SK-N-SH (cell line): ENCODE measurements at regions not wholly inside any gene's neighbourhood (a gene's known extent, or its start where the extent isn't known, plus 50 kb on each side); places are given as distances from the start of the nearest gene placed in this dataset.

Source experiments
- CTCF ChIA-PET: fragments of 300-600, 350-600 bp; formaldehyde crosslinking; extraction: SDS; loops from one replicate; lab custom pipeline; 2021; lab: Yijun Ruan, JAX
- POLR2A ChIA-PET: fragments of 350-600 bp; sonication (Branson Sonifier 250); formaldehyde crosslinking; extraction: SDS; loops from one replicate; lab custom pipeline; 2020; ENCODE audit warnings: antibody characterized with exemption, inconsistent platforms; lab: Yijun Ruan, JAX
- DNase-seq: peaks from one replicate; pipeline ENCODE4 v3.0.0; 2012
- H2AFZ ChIP-seq: fragments of 200-600 bp; sonication (generic); 2 replicates; pipeline ENCODE4 v1.8.1; 2016; ENCODE audit warnings: antibody characterized with exemption, mild to moderate bottlenecking, low read depth
- H3F3A ChIP-seq: fragments of 200-600 bp; sonication (generic); replicated peaks from 2 replicates; pipeline ENCODE3; 2016; ENCODE audit warnings: antibody characterized with exemption, mild to moderate bottlenecking; ENCODE audit not compliant: insufficient read depth
- H3K27ac ChIP-seq, 2 experiments: fragments of 200-500 bp in 1 of 2; fragments of 200-600 bp in 1 of 2; sonication (Bioruptor generic) in 1 of 2; sonication (generic), shearing (Covaris generic) in 1 of 2; 2 replicates each; pipeline versions ENCODE4 v1.5.1 to v1.6.1; 2014 to 2016; ENCODE audit warnings: low read depth in 2 of 2, inconsistent platforms in 1 of 2, low read length in 1 of 2, mild to moderate bottlenecking in 1 of 2, mixed read lengths in 1 of 2
- H3K27me3 ChIP-seq: fragments of 200-600 bp; sonication (generic), shearing (Covaris generic); 2 replicates; pipeline ENCODE4 v1.6.1; 2016; ENCODE audit warnings: mixed run types; ENCODE audit not compliant: insufficient read depth
- H3K36me3 ChIP-seq, 2 experiments: fragments of 200-500 bp in 1 of 2; fragments of 200-600 bp in 1 of 2; sonication (Bioruptor generic) in 1 of 2; sonication (generic) in 1 of 2; replicated peaks in 1 of 2; 2 replicates each; pipeline versions ENCODE3 to v1.5.1; 2014 to 2016; ENCODE audit warnings: low read length in 1 of 2, mild to moderate bottlenecking in 1 of 2; ENCODE audit not compliant: insufficient read depth in 2 of 2, control insufficient read depth in 1 of 2
- H3K4me1 ChIP-seq, 2 experiments: fragments of 200-500 bp in 1 of 2; fragments of 200-600 bp in 1 of 2; sonication (Bioruptor generic) in 1 of 2; sonication (generic), shearing (Covaris generic) in 1 of 2; 2 replicates each; pipeline versions ENCODE4 v1.5.1 to v1.6.1; 2014 to 2016; ENCODE audit warnings: low read depth in 1 of 2, low read length in 1 of 2, mixed run types in 1 of 2; ENCODE audit not compliant: insufficient read depth in 2 of 2, control insufficient read depth in 1 of 2
- H3K4me2 ChIP-seq: fragments of 200-600 bp; sonication (generic), shearing (Covaris generic); 2 replicates; pipeline ENCODE4 v1.6.1; 2017; ENCODE audit warnings: mixed run types
- H3K4me3 ChIP-seq, 2 experiments: fragments of 200-500 bp in 1 of 2; fragments of 200-600 bp in 1 of 2; sonication (Bioruptor generic) in 1 of 2; sonication (generic), shearing (Covaris generic) in 1 of 2; 2 replicates each; pipeline versions ENCODE4 v1.5.1 to v1.8.1; 2014 to 2016; ENCODE audit warnings: low read depth in 2 of 2, inconsistent platforms in 1 of 2, low read length in 1 of 2, mild to moderate bottlenecking in 1 of 2, mixed read lengths in 1 of 2, moderate library complexity in 1 of 2
- H3K79me2 ChIP-seq: fragments of 200-600 bp; sonication (generic); 2 replicates; pipeline ENCODE4 v1.8.1; 2017; ENCODE audit warnings: mild to moderate bottlenecking; ENCODE audit not compliant: insufficient read depth
- H3K9ac ChIP-seq: fragments of 200-600 bp; sonication (generic); 2 replicates; pipeline ENCODE4 v1.6.1; 2017; ENCODE audit warnings: mixed run types
- H3K9me2 ChIP-seq: fragments of 200-600 bp; sonication (generic); 2 replicates; pipeline ENCODE4 v1.6.1; 2017; ENCODE audit warnings: mixed run types
- H3K9me3 ChIP-seq: fragments of 200-600 bp; sonication (generic); 2 replicates; pipeline ENCODE4 v1.6.1; 2017; ENCODE audit warnings: mixed run types, mild to moderate bottlenecking, moderate library complexity
- H4K20me1 ChIP-seq: fragments of 200-600 bp; sonication (generic); 2 replicates; pipeline ENCODE4 v1.6.1; 2017; ENCODE audit warnings: mild to moderate bottlenecking, mixed run types; ENCODE audit not compliant: insufficient read depth
- CHD2 ChIP-seq: fragments of 150-350 bp; IDR thresholded peaks from 2 replicates; pipeline ENCODE4 v1.6.1; 2018; ENCODE audit warnings: low read length; ENCODE audit not compliant: partially characterized antibody
- CTCF ChIP-seq: fragments of 200-600 bp; sonication (generic); IDR thresholded peaks from 2 replicates; pipeline ENCODE4 v1.6.1; 2017; ENCODE audit warnings: antibody characterized with exemption, mild to moderate bottlenecking, moderate library complexity
- EZH2phosphoT487 ChIP-seq: fragments of 200-600 bp; sonication (generic); IDR thresholded peaks from 2 replicates; pipeline ENCODE4 v1.6.1; 2017; ENCODE audit warnings: low read depth, mixed run types, mild to moderate bottlenecking, antibody characterized with exemption, moderate library complexity, borderline replicate concordance
- FOXJ3 ChIP-seq: sonication (generic); formaldehyde crosslinking; IDR thresholded peaks from 2 replicates; pipeline ENCODE4 v1.5.1; 2020; ENCODE audit warnings: mild to moderate bottlenecking, missing genetic modification reagents
- GABPA ChIP-seq: IDR thresholded peaks from 2 replicates; pipeline ENCODE4 v1.4.0; 2012; ENCODE audit warnings: low read depth, mild to moderate bottlenecking
- NRF1 ChIP-seq: IDR thresholded peaks from 2 replicates; pipeline ENCODE4 v1.6.1; 2012; ENCODE audit warnings: low read depth, mild to moderate bottlenecking, low read length
- PBX3 ChIP-seq: IDR thresholded peaks from 2 replicates; pipeline ENCODE4; 2012
- POLR2AphosphoS5 ChIP-seq: IDR thresholded peaks from 2 replicates; pipeline ENCODE4 v1.6.1; 2012; ENCODE audit warnings: low read depth, low read length
- RAD21 ChIP-seq: IDR thresholded peaks from 2 replicates; pipeline ENCODE4 v1.6.1; 2012; ENCODE audit warnings: mild to moderate bottlenecking, low read length
- RFX5 ChIP-seq: IDR thresholded peaks from 2 replicates; pipeline ENCODE4 v1.6.1; 2012; ENCODE audit warnings: mild to moderate bottlenecking, improper control_type of control experiment, low read length
- SIN3A ChIP-seq: IDR thresholded peaks from 2 replicates; pipeline ENCODE4 v1.6.1; 2012; ENCODE audit warnings: low read depth, mild to moderate bottlenecking, low read length, moderate library complexity, borderline replicate concordance
- TCF12 ChIP-seq: IDR thresholded peaks from 2 replicates; pipeline ENCODE4 v1.4.0; 2012
- USF2 ChIP-seq: fragments of 150-350 bp; IDR thresholded peaks from 2 replicates; pipeline ENCODE4 v1.6.1; 2017; ENCODE audit warnings: antibody characterized with exemption, low read length, low read depth, borderline replicate concordance
- ZBTB33 ChIP-seq: IDR thresholded peaks from 2 replicates; pipeline ENCODE4 v1.4.0; 2012; ENCODE audit warnings: low read depth, borderline replicate concordance
- WGBS: methylation state at CpG from one replicate; pipeline ENCODE4 v1.1.6; 2017; ENCODE audit warnings: low lambda C conversion rate; 5-methylcytosine and 5-hydroxymethylcytosine counted together

- H3K79me2 ChIP-seq, result no peaks in the 10 kb centered on the region
- no peaks in the 10 kb centered on the region for H3K36me3 ChIP-seq
- no peaks in the 10 kb centered on the region for H3F3A ChIP-seq
- no peak overlapping the region for H3K4me3 ChIP-seq
- POLR2A ChIA-PET, result no interaction called here
- H3K27me3 ChIP-seq, result no peaks in the 10 kb centered on the region
- H3K9me2 ChIP-seq, result no peaks in the 10 kb centered on the region
- no peaks in the 10 kb centered on the region for H4K20me1 ChIP-seq
- H3K9ac ChIP-seq, result no peak overlapping the region
- no peak overlapping the region for H2AFZ ChIP-seq
- H3K4me1 ChIP-seq, result no peaks in the 10 kb centered on the region
- CTCF ChIA-PET, result no interaction called here
- no peak for TF ChIP-seq FOXJ3 (CRISPR knock-in tag)
- TF ChIP-seq POLR2AphosphoS5, result no peak
- no peak overlapping the region for H3K27ac ChIP-seq
- no peak for DNase-seq
- no peak overlapping the region for H3K4me2 ChIP-seq
- H3K9me3 ChIP-seq, result no peaks in the 10 kb centered on the region
These were observed 449.9 kb downstream of the CD109 start for GRCh38 chr6:74145931-74146330.

- H3K9me2 ChIP-seq, result no peaks in the 10 kb centered on the region
- no peak overlapping the region for H2AFZ ChIP-seq
- H3K9me3 ChIP-seq, result no peaks in the 10 kb centered on the region
- H4K20me1 ChIP-seq, result no peaks in the 10 kb centered on the region
- WGBS, result 0% methylated on average over 2 of the region's 2 CpGs
- H3K4me3 ChIP-seq, result no peak overlapping the region
- no peaks in the 10 kb centered on the region for H3K36me3 ChIP-seq
- POLR2A ChIA-PET, result no interaction called here
- CTCF ChIA-PET, result no interaction called here
- H3K79me2 ChIP-seq, result no peaks in the 10 kb centered on the region
- no peaks in the 10 kb centered on the region for H3F3A ChIP-seq
- DNase-seq, result no peak
- H3K27ac ChIP-seq, result no peak overlapping the region
- no peaks in the 10 kb centered on the region for H3K4me1 ChIP-seq
- H3K9ac ChIP-seq, result no peak overlapping the region
- H3K4me2 ChIP-seq, result no peak overlapping the region
- TF ChIP-seq PBX3 (no peak), CTCF (no peak), ZBTB33 (no peak), RAD21 (no peak), RFX5 (no peak)
- H3K27me3 ChIP-seq, result no peaks in the 10 kb centered on the region
These were observed 441.9 kb downstream of the CD109 start for GRCh38 chr6:74137911-74138310.

GRCh38 chr6:74134327-74134726 lies 438.3 kb downstream of the CD109 start:
- ChIA-PET CTCF (no interaction called here), POLR2A (no interaction called here)
- Histone ChIP-seq H2AFZ (no peak overlapping the region), H3K9me3 (no peaks in the 10 kb centered on the region), H3K79me2 (no peaks in the 10 kb centered on the region), H3K4me3 (no peak overlapping the region), H3K36me3 (no peaks in the 10 kb centered on the region), H4K20me1 (no peaks in the 10 kb centered on the region), H3K4me1 (no peaks in the 10 kb centered on the region), H3K9ac (no peak overlapping the region), H3K4me2 (no peak overlapping the region), H3K27ac (no peak overlapping the region), H3F3A (no peaks in the 10 kb centered on the region), H3K9me2 (no peaks in the 10 kb centered on the region), H3K27me3 (no peaks in the 10 kb centered on the region)
- DNase-seq, result no peak
- TF ChIP-seq EZH2phosphoT487 (no peak), SIN3A (no peak), GABPA (no peak), USF2 (no peak), TCF12 (no peak), CHD2 (no peak), NRF1 (no peak)
